Neural progenitor cell (in vitro differentiated cells): ENCODE measurements at regions not wholly inside any gene's neighbourhood (a gene's known extent, or its start where the extent isn't known, plus 50 kb on each side); places are given as distances from the start of the nearest gene placed in this dataset.

Experiments
- DNase-seq: peaks from one replicate; pipeline ENCODE4 v3.0.0-alpha.2; 2016; ENCODE audit warnings: low spot score
- H2AFZ ChIP-seq: fragments of 200-600 bp; sonication (generic); replicated peaks from 2 replicates; pipeline ENCODE4 v1.6.1; 2016; ENCODE audit warnings: antibody characterized with exemption
- H3F3A ChIP-seq: fragments of 200-600 bp; sonication (generic); 2 replicates; pipeline ENCODE4 v1.6.1; 2016; ENCODE audit warnings: antibody characterized with exemption, low read depth
- H3K27ac ChIP-seq: fragments of 200-600 bp; sonication (generic); 2 replicates; pipeline ENCODE4 v1.5.1; 2016; ENCODE audit warnings: mild to moderate bottlenecking
- H3K27me3 ChIP-seq: fragments of 200-600 bp; sonication (generic); 2 replicates; pipeline ENCODE4 v1.6.1; 2016; ENCODE audit warnings: mild to moderate bottlenecking, moderate library complexity
- H3K36me3 ChIP-seq: fragments of 200-600 bp; sonication (generic); 2 replicates; pipeline ENCODE4 v1.5.1; 2016
- H3K4me1 ChIP-seq: fragments of 200-600 bp; sonication (generic); 2 replicates; pipeline ENCODE4 v1.6.1; 2016; ENCODE audit warnings: mixed run types
- H3K4me2 ChIP-seq: fragments of 200-600 bp; sonication (generic); 2 replicates; pipeline ENCODE4 v1.6.1; 2016
- H3K4me3 ChIP-seq: fragments of 200-600 bp; sonication (generic); 2 replicates; pipeline ENCODE4 v1.5.1; 2016
- H3K79me2 ChIP-seq: fragments of 200-600 bp; sonication (generic); 2 replicates; pipeline ENCODE4 v1.6.1; 2016; ENCODE audit warnings: low read depth
- H3K9ac ChIP-seq: fragments of 200-600 bp; sonication (generic); 2 replicates; pipeline ENCODE4 v1.6.1; 2016
- H3K9me3 ChIP-seq: fragments of 200-600 bp; sonication (generic); 2 replicates; pipeline ENCODE4 v1.5.1; 2016; ENCODE audit warnings: low read depth
- H4K20me1 ChIP-seq: fragments of 200-600 bp; sonication (generic); 2 replicates; pipeline ENCODE4 v1.6.1; 2016; ENCODE audit warnings: low read depth
- H3K27ac Mint-ChIP-seq: 3 replicates; pipeline ENCODE4 v1.8.0; 2021; ENCODE audit warnings: mixed read lengths
- H3K27me3 Mint-ChIP-seq: 2 replicates; pipeline ENCODE4 v1.8.0; 2022; ENCODE audit warnings: low read depth, mild to moderate bottlenecking, inconsistent platforms, moderate library complexity, mixed read lengths; ENCODE audit not compliant: insufficient read depth
- H3K36me3 Mint-ChIP-seq: 3 replicates; pipeline ENCODE4 v1.8.0; 2021; ENCODE audit warnings: mixed read lengths
- H3K4me1 Mint-ChIP-seq: 3 replicates; pipeline ENCODE4 v1.8.0; 2021; ENCODE audit warnings: mixed read lengths
- H3K4me3 Mint-ChIP-seq: 3 replicates; pipeline ENCODE4 v1.8.0; 2021; ENCODE audit warnings: mild to moderate bottlenecking, moderate library complexity, mixed read lengths
- H3K9me3 Mint-ChIP-seq: 3 replicates; pipeline ENCODE4 v1.8.0; 2020; ENCODE audit warnings: mixed read lengths
- CTCF ChIP-seq: fragments of 200-600 bp; sonication (generic); IDR thresholded peaks from 2 replicates; pipeline ENCODE4 v1.5.1; 2017; ENCODE audit warnings: antibody characterized with exemption, mild to moderate bottlenecking
- EZH2 ChIP-seq: fragments of 200-600 bp; sonication (generic); IDR thresholded peaks from 2 replicates; pipeline ENCODE4 v1.6.1; 2017; ENCODE audit warnings: antibody characterized with exemption, mild to moderate bottlenecking, moderate library complexity
- EZH2phosphoT487 ChIP-seq: fragments of 200-600 bp; sonication (generic); IDR thresholded peaks from 2 replicates; pipeline ENCODE4 v1.6.1; 2017; ENCODE audit warnings: antibody characterized with exemption

GRCh38 chr13:81848291-81848690 is 1507.4 kb upstream of the SPRY2 start:
- H3F3A ChIP-seq = no peaks in the 10 kb centered on the region
- H3K79me2 ChIP-seq = no peaks in the 10 kb centered on the region
- H3K36me3 ChIP-seq = no peaks in the 10 kb centered on the region
- H3K4me1 ChIP-seq = peaks cover 6% of the 10 kb centered on the region
- Mint-ChIP-seq H3K4me1 (no peaks in the 10 kb centered on the region), H3K36me3 (no peaks in the 10 kb centered on the region), H3K27me3 (no peaks in the 10 kb centered on the region), H3K9me3 (no peaks in the 10 kb centered on the region), H3K27ac (no peak overlapping the region), H3K4me3 (no peak overlapping the region)
- H3K9ac ChIP-seq = no peak overlapping the region
- no peak for DNase-seq
- H4K20me1 ChIP-seq = no peaks in the 10 kb centered on the region
- H3K4me2 ChIP-seq = no peak overlapping the region
- no peaks in the 10 kb centered on the region for H3K27me3 ChIP-seq
- TF ChIP-seq EZH2 (no peak), CTCF (no peak)
- no peak overlapping the region for H3K4me3 ChIP-seq
- H3K27ac ChIP-seq = no peak overlapping the region
- H2AFZ ChIP-seq = no peak overlapping the region
- H3K9me3 ChIP-seq = no peaks in the 10 kb centered on the region

- no peak for DNase-seq
- Histone ChIP-seq H3K9me3 (no peaks in the 10 kb centered on the region), H3K4me3 (no peak overlapping the region), H3K4me1 (peaks cover 6% of the 10 kb centered on the region), H2AFZ (no peak overlapping the region), H3K9ac (no peak overlapping the region), H3K27ac (no peak overlapping the region), H4K20me1 (no peaks in the 10 kb centered on the region), H3K4me2 (no peak overlapping the region), H3K27me3 (no peaks in the 10 kb centered on the region), H3K36me3 (no peaks in the 10 kb centered on the region), H3K79me2 (no peaks in the 10 kb centered on the region), H3F3A (no peaks in the 10 kb centered on the region)
- no peak overlapping the region for H3K4me3 Mint-ChIP-seq
- H3K27me3 Mint-ChIP-seq = no peaks in the 10 kb centered on the region
- H3K36me3 Mint-ChIP-seq = no peaks in the 10 kb centered on the region
- H3K4me1 Mint-ChIP-seq = no peaks in the 10 kb centered on the region
- TF ChIP-seq EZH2 (no peak), EZH2phosphoT487 (no peak), CTCF (no peak)
- H3K9me3 Mint-ChIP-seq = no peaks in the 10 kb centered on the region
- H3K27ac Mint-ChIP-seq = no peak overlapping the region
These were observed 1505.8 kb upstream of the SPRY2 start for GRCh38 chr13:81846771-81847170.

GRCh38 chr13:81821259-81821658 is 1480.3 kb upstream of the SPRY2 start:
- no peak overlapping the region for H3K27ac Mint-ChIP-seq
- TF ChIP-seq CTCF = no peak
- no peak for TF ChIP-seq EZH2
- no peak for TF ChIP-seq EZH2phosphoT487
- H3K36me3 ChIP-seq = no peaks in the 10 kb centered on the region
- H3K79me2 ChIP-seq = no peaks in the 10 kb centered on the region
- H3K4me3 ChIP-seq = no peak overlapping the region
- no peaks in the 10 kb centered on the region for H3K27me3 Mint-ChIP-seq
- no peaks in the 10 kb centered on the region for H3K4me1 ChIP-seq
- H3K4me1 Mint-ChIP-seq = no peaks in the 10 kb centered on the region
- no peaks in the 10 kb centered on the region for H3K27me3 ChIP-seq
- H3K9ac ChIP-seq = no peak overlapping the region
- no peaks in the 10 kb centered on the region for H3K9me3 Mint-ChIP-seq
- H3K36me3 Mint-ChIP-seq = no peaks in the 10 kb centered on the region
- H2AFZ ChIP-seq = no peak overlapping the region
- no peak overlapping the region for H3K4me3 Mint-ChIP-seq
- DNase-seq = no peak
- H4K20me1 ChIP-seq = no peaks in the 10 kb centered on the region
- H3F3A ChIP-seq = no peaks in the 10 kb centered on the region
- H3K27ac ChIP-seq = no peak overlapping the region
- no peaks in the 10 kb centered on the region for H3K9me3 ChIP-seq
- no peak overlapping the region for H3K4me2 ChIP-seq

DNA sequence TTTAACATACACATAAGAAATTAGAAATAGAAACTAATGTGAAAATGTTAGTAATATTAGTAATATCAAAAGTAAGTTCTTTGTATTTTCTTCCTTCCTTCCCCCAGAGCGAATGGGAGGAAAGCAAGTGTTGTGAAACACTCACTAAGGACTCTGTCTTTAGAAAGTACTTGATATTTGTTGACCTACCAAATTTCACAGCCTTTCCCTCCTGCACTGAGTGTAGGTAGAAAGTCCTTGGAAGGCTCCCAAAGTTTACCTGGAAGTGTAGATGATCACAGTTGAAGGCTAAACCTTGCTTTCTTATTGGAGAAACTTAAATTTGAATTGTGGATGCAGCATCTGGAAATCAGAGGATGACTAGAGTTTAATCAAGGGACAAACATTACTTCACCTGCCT is 1459.5 kb upstream of the SPRY2 start:
- Mint-ChIP-seq H3K27me3 (no peaks in the 10 kb centered on the region), H3K9me3 (no peaks in the 10 kb centered on the region), H3K27ac (no peak overlapping the region), H3K4me1 (peaks cover 4% of the 10 kb centered on the region), H3K36me3 (no peaks in the 10 kb centered on the region), H3K4me3 (no peak overlapping the region)
- H3F3A ChIP-seq = no peaks in the 10 kb centered on the region
- no peaks in the 10 kb centered on the region for H3K79me2 ChIP-seq
- H4K20me1 ChIP-seq = no peaks in the 10 kb centered on the region
- TF ChIP-seq EZH2phosphoT487 (no peak), CTCF (no peak), EZH2 (no peak)
- H3K9ac ChIP-seq = no peak overlapping the region
- H3K4me2 ChIP-seq = no peak overlapping the region
- no peak for DNase-seq
- H3K36me3 ChIP-seq = no peaks in the 10 kb centered on the region
- H3K9me3 ChIP-seq = no peaks in the 10 kb centered on the region
- no peak overlapping the region for H3K27ac ChIP-seq
- no peaks in the 10 kb centered on the region for H3K27me3 ChIP-seq
- no peaks in the 10 kb centered on the region for H3K4me1 ChIP-seq
- no peak overlapping the region for H2AFZ ChIP-seq
- H3K4me3 ChIP-seq = no peak overlapping the region
